ENCODE measurements at regions not wholly inside any gene's neighbourhood (a gene's known extent, or its start where the extent isn't known, plus 50 kb on each side); places are given as distances from the start of the nearest gene placed in this dataset.
"Not testable (repeated sequence)": the region's sequence is repeated elsewhere in the genome, so short reads cannot be mapped to it uniquely, and the experiment has no call there.

DNA sequence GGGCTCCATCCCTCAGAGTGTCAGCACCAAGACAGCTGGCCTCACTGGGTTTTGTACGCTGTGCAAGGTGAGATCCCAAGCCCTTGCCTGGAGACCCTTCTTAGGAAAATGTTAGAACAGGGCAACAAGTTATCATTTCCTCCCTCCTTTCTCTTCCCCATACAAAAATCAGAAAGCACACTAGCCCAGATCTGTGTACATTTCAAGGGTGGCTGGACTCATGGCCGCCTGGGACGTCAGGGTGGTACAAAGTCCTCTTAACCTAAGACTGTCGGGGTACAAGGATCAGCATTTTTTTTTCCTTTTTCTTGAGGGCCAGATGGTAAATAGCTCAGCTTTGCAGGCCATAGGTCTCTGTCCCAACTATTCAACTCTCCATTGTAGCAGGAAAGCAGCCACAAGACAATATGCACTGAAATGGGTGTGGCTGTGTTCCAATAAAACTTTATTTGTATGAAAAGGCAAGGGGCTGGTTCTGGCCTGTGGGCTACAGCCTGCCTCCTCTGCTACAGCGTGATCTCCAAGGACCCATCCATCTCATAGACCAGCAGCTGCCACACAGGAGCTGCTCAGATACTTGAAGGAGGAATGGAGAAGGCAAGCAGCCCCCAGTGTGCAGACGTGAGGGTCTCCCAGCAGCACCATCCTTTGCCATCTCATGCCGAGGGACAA, 68.7 kb downstream of the ART5 start:
- H2BK15ac ChIP-seq (replicated peaks; ENCODE audit: low read depth); H3K4me3 ChIP-seq (ENCODE audit: low read length); H3K18ac ChIP-seq (ENCODE audit: low read length); H4K5ac ChIP-seq (ENCODE audit: low read length); H3K9ac ChIP-seq (ENCODE audit: low read length); H3K79me1 ChIP-seq (ENCODE audit: low read length); H3K27me3 ChIP-seq (ENCODE audit: insufficient read depth, low read length, poor library complexity); H2AK5ac ChIP-seq (ENCODE audit: low read length); H2BK120ac ChIP-seq (ENCODE audit: low read depth, low read length); H2BK5ac ChIP-seq (ENCODE audit: low read length); H3K56ac ChIP-seq (ENCODE audit: low read length); H3K4me2 ChIP-seq (ENCODE audit: low read length); H3K4ac ChIP-seq (ENCODE audit: low read depth, low read length); H3K27ac ChIP-seq (ENCODE audit: low read depth, low read length); DNase-seq; H3K23ac ChIP-seq (ENCODE audit: low read length); H4K8ac ChIP-seq (ENCODE audit: low read depth, low read length); H3K4me1 ChIP-seq (ENCODE audit: control insufficient read depth, low read depth, low read length); H3K36me3 ChIP-seq (ENCODE audit: control insufficient read depth, insufficient read depth, low read length): not testable (repeated sequence)
- WGBS (ENCODE audit: extremely low coverage, insufficient coverage, low lambda C conversion rate) = no CpG with 5 or more reads among the region's 7 CpGs
- H3K79me2 ChIP-seq (ENCODE audit: control insufficient read depth, insufficient read depth, low read length) = peaks cover 47% of the 10 kb centered on the region

DNA sequence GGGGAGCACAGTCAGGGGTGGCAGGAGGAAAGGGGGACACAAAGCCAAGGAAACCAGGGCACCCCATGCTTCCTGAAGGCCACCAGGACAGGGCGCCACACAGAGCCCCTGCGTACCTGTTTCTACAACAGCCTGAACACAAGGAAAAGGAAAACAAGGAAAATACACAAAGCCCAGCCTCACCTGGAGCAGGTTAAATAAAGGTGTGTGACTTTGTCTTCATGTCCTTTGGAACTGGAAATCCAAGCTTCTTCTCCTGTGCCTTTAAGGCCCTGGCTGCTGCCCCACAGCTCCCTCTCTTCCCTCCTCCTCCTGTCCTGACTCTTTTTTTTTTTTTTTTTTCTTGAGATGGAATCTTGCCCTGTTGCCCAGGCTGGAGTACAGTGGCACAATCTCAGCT, 70.0 kb downstream of the ART5 start:
- not testable (repeated sequence) for H4K8ac ChIP-seq (ENCODE audit: low read depth, low read length); H3K23ac ChIP-seq (ENCODE audit: low read length); H3K27ac ChIP-seq (ENCODE audit: low read depth, low read length); H2AK5ac ChIP-seq (ENCODE audit: low read length); H2BK120ac ChIP-seq (ENCODE audit: low read depth, low read length); H3K4me3 ChIP-seq (ENCODE audit: low read length); H3K9ac ChIP-seq (ENCODE audit: low read length); H3K79me1 ChIP-seq (ENCODE audit: low read length); H3K56ac ChIP-seq (ENCODE audit: low read length); H3K18ac ChIP-seq (ENCODE audit: low read length); H3K4me1 ChIP-seq (ENCODE audit: control insufficient read depth, low read depth, low read length); H3K4ac ChIP-seq (ENCODE audit: low read depth, low read length); H4K5ac ChIP-seq (ENCODE audit: low read length); H3K27me3 ChIP-seq (ENCODE audit: insufficient read depth, low read length, poor library complexity); H3K36me3 ChIP-seq (ENCODE audit: control insufficient read depth, insufficient read depth, low read length); H2BK5ac ChIP-seq (ENCODE audit: low read length); H3K4me2 ChIP-seq (ENCODE audit: low read length); DNase-seq; H2BK15ac ChIP-seq (replicated peaks; ENCODE audit: low read depth)
- peaks cover 40% of the 10 kb centered on the region for H3K79me2 ChIP-seq (ENCODE audit: control insufficient read depth, insufficient read depth, low read length)
- no CpG with 5 or more reads among the region's 2 CpGs for WGBS (ENCODE audit: extremely low coverage, insufficient coverage, low lambda C conversion rate)

DNA sequence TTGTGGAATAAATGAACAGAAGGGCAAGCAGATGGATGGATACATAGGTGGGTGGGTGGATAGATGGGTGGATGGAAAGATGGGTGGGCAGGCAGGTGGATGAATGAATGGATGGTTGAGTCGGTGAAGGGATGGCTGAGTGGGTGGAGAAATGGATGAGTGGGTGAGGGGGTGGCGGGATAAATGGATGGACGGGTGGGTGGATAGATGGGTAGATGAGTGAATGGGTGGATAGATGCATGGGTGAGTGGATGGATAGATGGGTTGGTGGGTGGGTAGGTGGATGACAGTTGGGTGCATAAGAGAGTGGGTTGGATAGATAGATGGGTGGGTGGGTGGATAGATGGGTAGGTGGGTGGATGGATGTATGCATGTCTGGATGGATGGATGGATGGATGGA, 76.0 kb downstream of the ART5 start:
- not testable (repeated sequence) for H2BK15ac ChIP-seq (replicated peaks; ENCODE audit: low read depth); H3K27ac ChIP-seq (ENCODE audit: low read depth, low read length); H3K4me1 ChIP-seq (ENCODE audit: control insufficient read depth, low read depth, low read length); H4K8ac ChIP-seq (ENCODE audit: low read depth, low read length); H3K4ac ChIP-seq (ENCODE audit: low read depth, low read length); H3K4me2 ChIP-seq (ENCODE audit: low read length); H2BK120ac ChIP-seq (ENCODE audit: low read depth, low read length); H3K36me3 ChIP-seq (ENCODE audit: control insufficient read depth, insufficient read depth, low read length); H3K79me1 ChIP-seq (ENCODE audit: low read length); H3K27me3 ChIP-seq (ENCODE audit: insufficient read depth, low read length, poor library complexity); H2BK5ac ChIP-seq (ENCODE audit: low read length); H3K18ac ChIP-seq (ENCODE audit: low read length); H3K4me3 ChIP-seq (ENCODE audit: low read length); DNase-seq; H3K56ac ChIP-seq (ENCODE audit: low read length); H3K23ac ChIP-seq (ENCODE audit: low read length); H2AK5ac ChIP-seq (ENCODE audit: low read length); H3K9ac ChIP-seq (ENCODE audit: low read length); H3K79me2 ChIP-seq (ENCODE audit: control insufficient read depth, insufficient read depth, low read length); H4K5ac ChIP-seq (ENCODE audit: low read length)
- no CpG with 5 or more reads among the region's 3 CpGs for WGBS (ENCODE audit: extremely low coverage, insufficient coverage, low lambda C conversion rate)

DNA sequence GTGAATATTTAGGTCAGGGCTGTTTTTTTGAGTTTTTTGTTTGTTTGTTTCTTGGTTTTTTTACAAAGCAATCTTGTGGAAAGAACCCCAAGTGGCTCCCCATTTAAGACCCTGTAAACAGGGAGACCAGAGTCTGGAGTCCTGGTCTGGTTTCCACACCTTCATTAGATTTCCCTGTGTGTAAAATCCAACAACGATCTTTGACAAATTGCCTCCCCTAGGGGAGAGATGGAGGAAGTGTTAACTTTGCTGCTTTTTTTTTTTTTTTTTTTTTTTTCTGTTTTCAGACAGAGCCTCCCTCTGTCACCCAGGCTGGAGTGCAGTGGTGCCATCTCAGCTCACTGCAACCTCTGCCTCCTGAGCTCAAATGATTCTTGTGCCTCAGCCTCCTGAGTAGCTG, 77.4 kb downstream of the ART5 start:
- H3K79me2 ChIP-seq (ENCODE audit: control insufficient read depth, insufficient read depth, low read length); H3K4ac ChIP-seq (ENCODE audit: low read depth, low read length); H3K56ac ChIP-seq (ENCODE audit: low read length); H2AK5ac ChIP-seq (ENCODE audit: low read length); H2BK15ac ChIP-seq (replicated peaks; ENCODE audit: low read depth); H4K8ac ChIP-seq (ENCODE audit: low read depth, low read length); H3K79me1 ChIP-seq (ENCODE audit: low read length); H2BK5ac ChIP-seq (ENCODE audit: low read length); H3K18ac ChIP-seq (ENCODE audit: low read length); H3K4me3 ChIP-seq (ENCODE audit: low read length); H3K23ac ChIP-seq (ENCODE audit: low read length); H3K4me2 ChIP-seq (ENCODE audit: low read length); H2BK120ac ChIP-seq (ENCODE audit: low read depth, low read length); H3K36me3 ChIP-seq (ENCODE audit: control insufficient read depth, insufficient read depth, low read length); H4K5ac ChIP-seq (ENCODE audit: low read length); H3K27ac ChIP-seq (ENCODE audit: low read depth, low read length); H3K9ac ChIP-seq (ENCODE audit: low read length); H3K27me3 ChIP-seq (ENCODE audit: insufficient read depth, low read length, poor library complexity); H3K4me1 ChIP-seq (ENCODE audit: control insufficient read depth, low read depth, low read length): not testable (repeated sequence)
- DNase-seq = peak; percentile 45
- no CpG with 5 or more reads among the region's 1 CpG for WGBS (ENCODE audit: extremely low coverage, insufficient coverage, low lambda C conversion rate)

DNA sequence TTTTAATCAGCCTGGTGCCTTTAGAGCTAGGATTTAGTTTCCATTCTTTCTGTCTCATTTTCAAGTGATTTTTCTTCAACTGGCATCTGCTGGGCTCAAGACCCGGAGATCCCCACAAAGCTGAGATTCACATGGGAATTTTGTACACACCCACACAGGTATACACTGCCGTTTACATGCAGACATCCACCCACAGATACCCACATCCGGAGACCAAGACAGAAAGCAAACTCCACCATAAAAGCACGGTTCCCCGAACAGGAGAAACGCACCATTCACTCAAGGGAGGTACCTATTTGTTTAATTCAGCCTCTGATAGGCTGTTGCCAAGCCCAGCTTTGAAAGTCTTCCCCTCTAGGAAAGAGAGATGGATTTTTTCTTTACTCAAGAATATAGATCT, 87.2 kb downstream of the ART5 start:
- not testable (repeated sequence) for DNase-seq; H2AK5ac ChIP-seq (ENCODE audit: low read length); H3K79me2 ChIP-seq (ENCODE audit: control insufficient read depth, insufficient read depth, low read length); H2BK5ac ChIP-seq (ENCODE audit: low read length); H3K4me2 ChIP-seq (ENCODE audit: low read length); H4K8ac ChIP-seq (ENCODE audit: low read depth, low read length); H2BK15ac ChIP-seq (replicated peaks; ENCODE audit: low read depth); H3K27ac ChIP-seq (ENCODE audit: low read depth, low read length); H3K79me1 ChIP-seq (ENCODE audit: low read length); H3K4me1 ChIP-seq (ENCODE audit: control insufficient read depth, low read depth, low read length); H3K9ac ChIP-seq (ENCODE audit: low read length); H2BK120ac ChIP-seq (ENCODE audit: low read depth, low read length); H3K18ac ChIP-seq (ENCODE audit: low read length); H3K4ac ChIP-seq (ENCODE audit: low read depth, low read length); H3K36me3 ChIP-seq (ENCODE audit: control insufficient read depth, insufficient read depth, low read length); H3K56ac ChIP-seq (ENCODE audit: low read length); H3K23ac ChIP-seq (ENCODE audit: low read length); H3K27me3 ChIP-seq (ENCODE audit: insufficient read depth, low read length, poor library complexity); H4K5ac ChIP-seq (ENCODE audit: low read length); H3K4me3 ChIP-seq (ENCODE audit: low read length)
- WGBS (ENCODE audit: extremely low coverage, insufficient coverage, low lambda C conversion rate) = no CpG with 5 or more reads among the region's 6 CpGs

DNA sequence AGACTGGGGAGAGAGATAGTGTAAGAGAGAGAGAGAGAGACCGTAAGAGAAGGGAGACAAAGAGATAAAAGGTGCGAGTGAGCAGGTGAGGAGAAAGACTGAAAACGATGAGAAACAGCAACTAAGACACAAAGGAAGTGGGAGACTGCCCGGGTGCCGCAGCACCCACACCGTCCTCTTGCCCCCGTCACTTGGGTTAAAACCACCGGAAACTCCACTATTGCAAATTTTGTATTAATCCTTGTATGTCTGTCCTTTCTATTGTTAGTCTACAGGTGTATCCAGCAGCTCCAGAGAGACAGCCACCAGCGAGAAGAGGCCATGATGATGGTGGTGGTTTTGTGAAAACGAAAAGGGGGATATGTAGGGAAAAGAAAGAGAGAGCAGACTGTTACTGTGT, 96.8 kb downstream of the ART5 start:
- not testable (repeated sequence) for H3K18ac ChIP-seq (ENCODE audit: low read length)

More for the DNA sequence above, 96.8 kb downstream of the ART5 start:
- not testable (repeated sequence) for H3K9ac ChIP-seq (ENCODE audit: low read length); H2BK120ac ChIP-seq (ENCODE audit: low read depth, low read length); H3K4me1 ChIP-seq (ENCODE audit: control insufficient read depth, low read depth, low read length); H3K4me3 ChIP-seq (ENCODE audit: low read length); H3K27me3 ChIP-seq (ENCODE audit: insufficient read depth, low read length, poor library complexity); DNase-seq; H3K4me2 ChIP-seq (ENCODE audit: low read length); H3K79me2 ChIP-seq (ENCODE audit: control insufficient read depth, insufficient read depth, low read length); H3K36me3 ChIP-seq (ENCODE audit: control insufficient read depth, insufficient read depth, low read length); H3K4ac ChIP-seq (ENCODE audit: low read depth, low read length); H2BK15ac ChIP-seq (replicated peaks; ENCODE audit: low read depth); H2AK5ac ChIP-seq (ENCODE audit: low read length); H3K27ac ChIP-seq (ENCODE audit: low read depth, low read length); H3K79me1 ChIP-seq (ENCODE audit: low read length); H2BK5ac ChIP-seq (ENCODE audit: low read length); H4K8ac ChIP-seq (ENCODE audit: low read depth, low read length); H4K5ac ChIP-seq (ENCODE audit: low read length); H3K56ac ChIP-seq (ENCODE audit: low read length); H3K23ac ChIP-seq (ENCODE audit: low read length)
- WGBS (ENCODE audit: extremely low coverage, insufficient coverage, low lambda C conversion rate) = no CpG with 5 or more reads among the region's 10 CpGs

All from mesendoderm (in vitro differentiated cells).